HG03558 (cell line): ENCODE measurements at regions not wholly inside any gene's neighbourhood (a gene's known extent, or its start where the extent isn't known, plus 50 kb on each side); places are given as distances from the start of the nearest gene placed in this dataset.
A peak's percentile ranks its signal among the peaks of the same experiment; 100 is the strongest.
"Not testable (repeated sequence)": the region's sequence is repeated elsewhere in the genome, so short reads cannot be mapped to it uniquely, and the experiment has no call there.

ENCODE experiments used
- ATAC-seq: cut with Tn5 transposase; IDR thresholded peaks from one replicate; pipeline ENCODE4 v1.9.1; 2021; ENCODE audit warnings: moderate number of reproducible peaks; ENCODE audit not compliant: unreplicated experiment; ENCODE audit errors: extremely low read depth

- ATAC-seq, result not testable (repeated sequence)
Observed at GRCh38 chr3:21966457-21966856, 215.4 kb upstream of the ZNF385D start.

GRCh38 chr3:21979706-21980105 is 228.7 kb upstream of the ZNF385D start:
- ATAC-seq, result no peak

DNA sequence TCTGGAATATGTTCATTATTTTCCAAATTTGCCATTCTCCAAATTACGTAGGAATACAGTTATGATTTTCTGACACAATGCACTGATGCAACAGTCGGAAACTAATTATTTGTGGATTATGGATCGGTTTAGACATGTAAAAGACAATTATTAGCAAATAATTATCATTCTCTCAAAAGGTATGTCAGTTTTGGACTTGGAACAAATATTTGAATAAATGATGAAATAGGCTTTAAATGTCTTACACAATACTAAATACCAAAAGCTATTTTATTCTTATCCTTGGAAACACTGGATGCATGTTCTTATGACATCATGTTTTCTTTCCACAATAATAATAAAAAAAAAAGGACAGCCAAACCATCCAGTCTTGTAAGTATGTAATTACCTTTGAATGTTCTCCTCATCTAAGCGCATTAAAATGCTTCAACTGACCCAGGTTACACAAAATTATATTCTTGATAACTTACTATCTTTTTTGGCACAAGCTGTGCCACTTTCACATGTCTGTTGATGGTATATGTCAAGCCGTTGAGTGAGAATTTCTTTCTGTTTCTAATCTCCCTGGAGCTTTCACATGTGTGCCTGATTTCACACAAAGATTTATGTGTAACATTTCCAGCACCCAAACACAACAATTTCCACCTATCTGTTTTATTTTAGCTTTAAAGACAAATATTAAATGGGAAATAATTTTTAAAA is 238.5 kb upstream of the ZNF385D start:
- ATAC-seq, result no peak

DNA sequence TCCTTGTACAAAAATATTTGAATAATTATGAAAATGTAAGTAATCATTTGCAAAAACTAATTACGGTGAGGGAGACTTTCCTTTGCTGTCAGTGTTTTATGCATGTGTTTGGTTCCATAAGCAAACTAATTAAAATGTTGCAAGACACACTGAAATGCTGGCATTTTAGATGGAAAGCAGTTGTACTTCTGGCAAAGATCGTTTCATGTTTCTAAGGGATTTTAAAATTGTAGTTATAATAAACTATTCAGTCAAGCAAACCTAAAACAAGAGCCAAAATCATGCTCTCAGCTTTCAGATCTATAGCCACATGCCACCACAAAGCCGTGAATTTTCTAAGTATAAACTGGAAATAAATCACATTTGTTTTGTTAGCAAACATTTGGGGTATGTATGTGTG is 240.1 kb upstream of the ZNF385D start:
- no peak for ATAC-seq

GRCh38 chr3:21995079-21995607 is 244.1 kb upstream of the ZNF385D start:
- no peak for ATAC-seq

GRCh38 chr3:22007368-22007767 is 256.4 kb upstream of the ZNF385D start:
- ATAC-seq, result no peak

DNA sequence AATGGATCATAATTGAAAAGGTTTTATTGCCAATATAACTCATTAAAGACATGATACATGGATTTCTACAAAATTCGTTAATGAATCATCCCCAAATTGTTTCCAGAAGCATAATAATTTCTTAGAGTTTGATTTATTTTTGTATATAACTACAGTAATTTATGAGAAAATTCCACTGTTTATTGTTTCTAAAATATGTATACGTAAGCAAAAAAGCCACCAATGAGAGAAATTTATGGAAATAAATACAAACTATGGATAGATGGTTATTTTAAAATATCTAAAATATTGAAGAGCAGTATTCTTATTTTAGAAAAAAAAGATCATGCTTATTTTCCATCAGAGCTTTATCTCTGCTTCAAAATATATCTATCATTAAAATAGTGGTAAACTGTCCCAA is 260.0 kb upstream of the ZNF385D start:
- no peak for ATAC-seq

DNA sequence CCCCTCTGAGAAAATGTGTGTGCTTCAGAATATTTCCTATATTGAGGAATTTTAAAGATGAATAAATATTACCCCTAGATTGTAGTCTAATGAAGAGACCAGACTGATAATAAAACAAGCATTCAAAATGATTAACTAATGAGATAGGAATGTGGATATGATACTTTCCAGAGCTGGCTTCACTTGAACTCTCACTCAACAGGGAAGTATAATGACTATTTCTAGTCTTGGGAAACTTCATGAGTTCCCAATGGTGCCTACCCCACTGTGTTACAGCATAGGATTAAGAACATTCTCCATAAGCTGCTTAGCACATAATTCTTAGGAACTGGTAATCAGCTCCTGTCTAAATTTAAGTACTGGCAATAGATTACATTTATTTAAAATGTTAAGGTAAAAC is 261.5 kb upstream of the ZNF385D start:
- ATAC-seq, result no peak

DNA sequence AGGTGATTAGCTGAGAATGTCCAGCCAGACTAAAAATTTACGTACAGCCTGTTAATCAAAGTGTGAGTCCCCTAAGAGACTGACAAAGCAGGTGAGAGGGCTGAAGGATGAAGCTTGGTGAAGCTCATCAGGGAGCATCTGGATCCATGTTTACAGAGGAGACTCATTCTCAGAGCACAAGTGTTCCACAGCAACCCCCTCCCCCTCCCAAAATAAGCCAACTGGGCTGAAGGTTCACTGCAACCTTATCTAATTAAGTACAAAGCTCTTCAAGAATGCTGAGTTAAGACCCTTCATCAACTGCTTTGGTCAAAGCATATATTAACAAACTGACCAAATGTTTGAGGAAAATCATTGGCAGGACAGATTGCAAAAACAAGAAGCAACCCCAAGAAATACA is 262.6 kb upstream of the ZNF385D start:
- ATAC-seq, result no peak

- ATAC-seq, result no peak
Observed at GRCh38 chr3:22016197-22016596, 265.2 kb upstream of the ZNF385D start.

DNA sequence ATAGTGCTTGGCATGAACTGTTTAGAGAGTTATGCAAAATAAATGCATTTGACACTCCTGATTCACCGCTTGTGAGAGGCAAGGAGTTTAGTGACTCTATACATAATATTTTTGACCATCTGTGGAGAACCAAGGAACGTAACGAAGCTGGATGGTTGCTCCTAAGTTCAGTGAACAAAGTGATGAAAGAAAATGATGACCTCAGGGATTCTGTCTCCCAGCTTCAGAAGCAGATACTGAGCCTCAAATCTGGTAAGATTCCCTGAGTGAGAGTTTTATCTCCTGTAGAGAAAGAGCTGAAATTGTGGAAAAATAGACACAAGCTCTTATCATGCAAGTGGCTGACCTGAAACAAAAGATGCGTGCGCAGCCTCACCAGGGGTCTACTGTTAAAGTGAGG is 273.6 kb upstream of the ZNF385D start:
- ATAC-seq, result not testable (repeated sequence)

GRCh38 chr3:22029480-22029879 is 278.5 kb upstream of the ZNF385D start:
- ATAC-seq, result no peak

GRCh38 chr3:22039161-22039560 is 288.2 kb upstream of the ZNF385D start:
- ATAC-seq, result no peak

DNA sequence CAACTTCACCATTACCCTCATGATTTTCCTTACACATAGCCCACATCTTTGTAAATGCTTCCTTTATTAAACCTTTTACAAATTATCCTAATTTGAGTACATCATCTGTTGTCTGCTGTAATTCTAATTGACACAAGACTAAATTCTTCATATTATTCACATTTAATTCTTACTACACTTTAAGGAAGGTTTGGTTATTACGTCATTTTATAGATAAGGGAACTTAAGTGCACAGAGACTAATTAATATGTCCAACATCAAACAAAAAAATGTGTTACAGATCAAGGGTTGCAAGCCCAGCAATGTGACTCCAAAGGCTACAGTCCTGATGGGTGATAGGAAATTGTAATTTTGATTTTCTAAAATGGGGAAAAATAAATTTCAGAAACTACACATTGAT is 289.1 kb upstream of the ZNF385D start:
- ATAC-seq, result no peak

DNA sequence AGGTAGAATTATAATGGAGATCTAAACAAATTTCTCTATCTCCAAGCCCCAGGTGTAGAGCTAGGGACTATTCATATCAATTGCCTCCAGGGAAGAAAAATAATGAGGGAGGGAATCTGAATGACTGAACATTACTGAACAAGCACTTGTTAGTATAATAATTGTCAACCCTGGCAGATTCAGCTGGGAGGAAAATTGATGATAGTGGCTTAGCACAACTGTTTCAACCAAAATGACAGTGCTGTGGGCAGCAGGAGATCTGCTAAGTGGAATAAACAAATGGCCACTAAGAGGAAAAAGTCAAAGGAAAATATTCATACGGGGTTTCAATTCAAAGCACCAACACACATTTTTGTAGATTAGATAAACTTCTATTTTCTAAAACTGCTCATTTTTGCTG is 294.9 kb upstream of the ZNF385D start:
- ATAC-seq, result no peak

DNA sequence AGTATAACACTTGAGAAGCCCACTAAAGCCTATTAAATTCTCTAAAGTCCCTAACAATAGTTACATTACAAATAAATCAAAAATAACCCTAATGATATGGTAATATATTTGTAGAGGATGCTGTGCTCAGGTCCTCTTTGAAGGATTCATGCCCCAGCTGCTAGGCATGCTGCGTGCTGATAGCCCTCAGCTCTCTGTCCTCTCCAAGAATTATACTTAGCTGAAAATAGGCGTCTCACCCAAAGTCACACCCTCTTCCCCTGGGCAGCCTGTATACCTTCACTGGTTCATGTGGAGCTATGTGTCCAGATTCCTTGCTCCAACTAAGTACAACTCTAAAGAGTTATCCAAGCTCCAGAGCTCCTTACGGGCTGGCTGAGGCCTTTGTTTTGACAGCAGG is 312.5 kb upstream of the ZNF385D start:
- no peak for ATAC-seq

DNA sequence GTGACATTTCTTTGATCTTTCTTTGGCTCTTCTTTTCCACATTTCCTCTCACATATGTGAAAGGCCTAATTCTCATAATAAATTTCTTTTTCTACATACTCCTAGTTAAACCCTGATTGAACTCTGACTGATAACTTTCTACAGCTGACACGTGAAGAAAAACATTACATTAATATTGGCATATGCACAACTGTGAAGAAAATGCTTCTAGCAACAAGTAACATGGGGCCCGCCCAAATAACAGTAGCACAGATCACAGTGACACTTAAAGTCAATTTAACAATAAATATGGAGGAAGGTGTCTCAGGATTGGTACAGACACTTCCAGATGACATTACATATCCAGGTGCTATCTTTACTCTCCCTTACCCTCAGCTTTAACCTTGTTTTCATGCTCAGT is 317.6 kb upstream of the ZNF385D start:
- no peak for ATAC-seq

GRCh38 chr3:22088204-22088603 is 337.2 kb upstream of the ZNF385D start:
- no peak for ATAC-seq

DNA sequence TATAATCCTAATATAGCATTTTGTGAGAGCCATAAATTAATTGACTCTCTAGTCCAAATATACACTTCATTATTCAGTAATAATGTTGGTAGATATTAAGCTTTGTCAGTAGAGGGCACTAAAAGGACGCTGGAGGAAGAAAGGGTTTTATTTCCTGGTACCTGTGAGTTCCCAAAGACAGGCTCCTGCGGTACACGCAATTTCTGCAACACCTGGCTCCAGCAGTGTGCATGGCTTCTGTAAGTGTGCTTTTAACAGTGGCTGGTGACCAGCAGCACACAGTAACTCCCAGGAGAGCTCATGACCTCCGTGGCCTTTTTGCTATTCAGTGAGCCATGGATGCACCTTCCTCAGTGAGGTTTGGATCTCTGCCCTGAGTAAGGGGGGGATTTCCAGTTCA is 338.3 kb upstream of the ZNF385D start:
- ATAC-seq, result peak; percentile 88

DNA sequence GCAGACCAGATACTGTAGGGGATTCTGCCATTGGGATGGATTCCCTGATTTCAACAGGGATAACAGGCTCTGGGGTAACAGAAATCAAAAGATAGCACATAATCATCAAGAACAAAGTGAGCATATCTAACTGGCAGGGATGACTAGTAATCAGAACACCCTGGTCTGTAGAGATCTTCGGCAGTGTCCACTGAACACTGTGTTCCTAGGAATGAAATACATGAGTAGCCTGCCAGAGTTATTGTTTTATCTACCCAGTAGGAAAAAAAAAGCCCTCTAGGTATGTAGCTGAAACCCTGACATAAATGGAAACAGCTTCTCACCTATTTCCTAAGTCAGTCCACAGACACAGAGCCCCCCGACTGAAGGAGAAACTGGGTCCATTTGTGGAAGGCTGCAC is 340.3 kb upstream of the ZNF385D start:
- ATAC-seq, result no peak

GRCh38 chr3:22098021-22098420 is 347.0 kb upstream of the ZNF385D start:
- no peak for ATAC-seq

DNA sequence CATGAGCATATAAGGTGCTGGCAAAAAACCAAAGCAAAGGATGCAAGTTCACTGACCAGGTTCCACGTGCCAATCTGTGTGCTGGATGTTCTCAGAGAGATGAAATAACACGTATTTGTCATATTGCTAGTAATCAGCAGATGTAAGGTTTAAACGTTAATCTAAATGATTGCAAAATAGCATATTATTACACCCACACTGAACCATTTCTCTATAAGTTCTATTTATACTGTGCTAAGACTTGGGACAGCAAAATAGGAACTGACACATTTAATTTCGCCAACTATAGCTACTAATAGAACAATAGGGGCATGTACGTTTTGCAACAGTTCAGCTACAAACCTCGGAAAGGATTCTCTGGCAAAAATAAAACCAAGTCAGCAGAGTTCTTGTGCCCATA is 350.3 kb upstream of the ZNF385D start:
- ATAC-seq, result no peak
